ENCODE measurements at regions not wholly inside any gene's neighbourhood (a gene's known extent, or its start where the extent isn't known, plus 50 kb on each side); places are given as distances from the start of the nearest gene placed in this dataset.

GRCh38 chr6:94584211-94584610, 993.1 kb upstream of the MANEA start:
- POLR2A ChIA-PET = no interaction called here
- Histone ChIP-seq H3K36me3 (ENCODE audit: control insufficient read depth in 2 of 2, extremely low read depth in 1 of 2, insufficient read depth in 2 of 2, low read length in 2 of 2) (no peaks in the 10 kb centered on the region), H3K9me3 (replicated peaks; ENCODE audit: control insufficient read depth, insufficient read depth, low read length) (no peaks in the 10 kb centered on the region), H3K4me2 (ENCODE audit: insufficient read depth, low read length) (no peak overlapping the region), H3K4me3 (replicated peaks in 1 of 3; ENCODE audit: insufficient read depth in 1 of 3, low read depth in 1 of 3, low read length in 3 of 3) (no peak overlapping the region), H4K20me1 (replicated peaks; ENCODE audit: control insufficient read depth, extremely low read depth, insufficient read depth, low read length) (no peaks in the 10 kb centered on the region), H3K79me2 (ENCODE audit: control insufficient read depth, insufficient read depth, low read length) (no peaks in the 10 kb centered on the region), H3K9me1 (replicated peaks; ENCODE audit: control insufficient read depth, extremely low read depth, insufficient read depth, low read length) (no peaks in the 10 kb centered on the region), H3K9ac (replicated peaks; ENCODE audit: extremely low read depth, insufficient read depth, low read length) (no peak overlapping the region), H3K4me1 (ENCODE audit: control insufficient read depth, extremely low read depth, insufficient read depth, low read length) (no peaks in the 10 kb centered on the region), H3K27me3 (ENCODE audit: control insufficient read depth in 2 of 2, insufficient read depth in 2 of 2, low read length in 2 of 2) (no peaks in the 10 kb centered on the region), H2AFZ (ENCODE audit: low read depth, low read length) (no peak overlapping the region), H3K27ac (ENCODE audit: insufficient read depth, low read depth, low read length) (no peak overlapping the region)
- BruUV-seq (replicated peaks) = no TSS peak
- DNase-seq (ENCODE audit: low read depth, low spot score) = no peak
- dilution Hi-C loops (cut with MboI; ENCODE audit: extremely low pct_ligation_motif_present, low sequenced_read_pairs) (no loop called here), intact Hi-C loops (cut with micrococcal nuclease) (no loop called here)
- TF ChIP-seq GATA2 (IDR thresholded peaks at IDR 0.05; ENCODE audit: insufficient read depth, insufficient read length, low read depth, low read length) = no peak
- no peak for TF ChIP-seq MAX (IDR thresholded peaks at IDR 0.05; ENCODE audit: insufficient read depth, insufficient read length)
- TF ChIP-seq EZH2 (IDR thresholded peaks at IDR 0.05; ENCODE audit: borderline replicate concordance, low read depth, low read length, severe bottlenecking) = no peak
- no peak for TF ChIP-seq POLR2AphosphoS5 (IDR thresholded peaks at IDR 0.05; ENCODE audit: insufficient read depth, low read depth, low read length)
- TF ChIP-seq JUN (IDR thresholded peaks at IDR 0.05; ENCODE audit: borderline replicate concordance, insufficient read depth, insufficient read length, low read depth) = no peak
- no peak for TF ChIP-seq MYC (IDR thresholded peaks at IDR 0.05; ENCODE audit: low read depth, low read length)
- TF ChIP-seq CTCF (IDR thresholded peaks at IDR 0.05; ENCODE audit: extremely low read depth in 1 of 2, insufficient read depth in 1 of 2, low read depth in 1 of 2, low read length in 2 of 2) = no peak
- no peak for TF ChIP-seq FOS (IDR thresholded peaks at IDR 0.05; ENCODE audit: borderline replicate concordance, insufficient read depth, low read length)
- no peak for FAIRE-seq
- CTCF ChIA-PET = interaction anchor here (1.2 kb wide), 1 partner anchor 12 kb away, joined by 3 read pairs; no protein-coding TSS in a partner anchor
